ENCODE measurements at regions not wholly inside any gene's neighbourhood (a gene's known extent, or its start where the extent isn't known, plus 50 kb on each side); places are given as distances from the start of the nearest gene placed in this dataset.

- WGBS, 2 experiments (ENCODE audit: insufficient coverage in 1 of 2, insufficient read length in 1 of 2), result 83 to 85% methylated on average over 4 to 5 of the region's 5 CpGs
- Mint-ChIP-seq H3K27ac (no peak overlapping the region), H3K36me3 (ENCODE audit: low read depth) (no peaks in the 10 kb centered on the region), H3K4me1 (no peaks in the 10 kb centered on the region), H3K9me3 (no peaks in the 10 kb centered on the region), H3K4me3 (no peak overlapping the region), H3K27me3 (ENCODE audit: insufficient read depth) (no peaks in the 10 kb centered on the region)
- no peak overlapping the region for H3K4me3 ChIP-seq (ENCODE audit: low read length)
- H3K36me3 ChIP-seq (ENCODE audit: control insufficient read depth, insufficient read depth, low read length), result no peaks in the 10 kb centered on the region
- H3K4me1 ChIP-seq (ENCODE audit: control insufficient read depth, insufficient read depth, low read length), result no peaks in the 10 kb centered on the region
- H3K9me3 ChIP-seq (ENCODE audit: control insufficient read depth, low read length), result no peaks in the 10 kb centered on the region
- H3K27ac ChIP-seq (ENCODE audit: low read depth, low read length), result no peak overlapping the region
- H3K9ac ChIP-seq (ENCODE audit: extremely low read depth, low read length, poor library complexity, severe bottlenecking), result no peak overlapping the region
- TF ChIP-seq CTCF (conservative IDR thresholded peaks at IDR 0.05), result no peak
- no peaks in the 10 kb centered on the region for H3K27me3 ChIP-seq (ENCODE audit: control insufficient read depth, insufficient read depth, low read length, poor library complexity, severe bottlenecking)
- no peak for DNase-seq
These were observed 205.3 kb upstream of the HDAC9 start for GRCh38 chr7:18290223-18290622.

GRCh38 chr7:18290865-18291264 lies 204.7 kb upstream of the HDAC9 start:
- no peak overlapping the region for H3K9ac ChIP-seq (ENCODE audit: extremely low read depth, low read length, poor library complexity, severe bottlenecking)
- Mint-ChIP-seq H3K27ac (no peak overlapping the region), H3K36me3 (ENCODE audit: low read depth) (no peaks in the 10 kb centered on the region), H3K4me1 (no peaks in the 10 kb centered on the region), H3K4me3 (no peak overlapping the region), H3K9me3 (no peaks in the 10 kb centered on the region), H3K27me3 (ENCODE audit: insufficient read depth) (no peaks in the 10 kb centered on the region)
- H3K27me3 ChIP-seq (ENCODE audit: control insufficient read depth, insufficient read depth, low read length, poor library complexity, severe bottlenecking), result no peaks in the 10 kb centered on the region
- no peaks in the 10 kb centered on the region for H3K4me1 ChIP-seq (ENCODE audit: control insufficient read depth, insufficient read depth, low read length)
- H3K36me3 ChIP-seq (ENCODE audit: control insufficient read depth, insufficient read depth, low read length), result no peaks in the 10 kb centered on the region
- no peak overlapping the region for H3K27ac ChIP-seq (ENCODE audit: low read depth, low read length)
- no peak for TF ChIP-seq CTCF (conservative IDR thresholded peaks at IDR 0.05)
- 100% methylated on average over 1 of the region's 1 CpG; no CpG with 5 or more reads in 1 of the 2 experiments for WGBS, 2 experiments (ENCODE audit: insufficient coverage in 1 of 2, insufficient read length in 1 of 2)
- no peak overlapping the region for H3K4me3 ChIP-seq (ENCODE audit: low read length)
- no peak for DNase-seq
- no peaks in the 10 kb centered on the region for H3K9me3 ChIP-seq (ENCODE audit: control insufficient read depth, low read length)

GRCh38 chr7:18292584-18292983 lies 203.0 kb upstream of the HDAC9 start:
- 92 to 100% methylated on average over 1 to 2 of the region's 2 CpGs for WGBS, 2 experiments (ENCODE audit: insufficient coverage in 1 of 2, insufficient read length in 1 of 2)
- Histone ChIP-seq H3K4me3 (ENCODE audit: low read length) (no peak overlapping the region), H3K27ac (ENCODE audit: low read depth, low read length) (no peak overlapping the region), H3K9ac (ENCODE audit: extremely low read depth, low read length, poor library complexity, severe bottlenecking) (no peak overlapping the region), H3K9me3 (ENCODE audit: control insufficient read depth, low read length) (no peaks in the 10 kb centered on the region), H3K36me3 (ENCODE audit: control insufficient read depth, insufficient read depth, low read length) (no peaks in the 10 kb centered on the region), H3K4me1 (ENCODE audit: control insufficient read depth, insufficient read depth, low read length) (no peaks in the 10 kb centered on the region), H3K27me3 (ENCODE audit: control insufficient read depth, insufficient read depth, low read length, poor library complexity, severe bottlenecking) (no peaks in the 10 kb centered on the region)
- no peaks in the 10 kb centered on the region for H3K27me3 Mint-ChIP-seq (ENCODE audit: insufficient read depth)
- no peak overlapping the region for H3K27ac Mint-ChIP-seq
- no peaks in the 10 kb centered on the region for H3K9me3 Mint-ChIP-seq
- H3K4me1 Mint-ChIP-seq, result no peaks in the 10 kb centered on the region
- DNase-seq, result no peak
- H3K36me3 Mint-ChIP-seq (ENCODE audit: low read depth), result no peaks in the 10 kb centered on the region
- no peak for TF ChIP-seq CTCF (conservative IDR thresholded peaks at IDR 0.05)
- no peak overlapping the region for H3K4me3 Mint-ChIP-seq

Data from endodermal cell (in vitro differentiated cells).